Testis (tissue), 2 donors: ENCODE measurements at regions not wholly inside any gene's neighbourhood (a gene's known extent, or its start where the extent isn't known, plus 50 kb on each side); places are given as distances from the start of the nearest gene placed in this dataset.

Source experiments
- CTCF ChIP-seq, 3 experiments: fragments of 450-650 bp in 2 of 3; fragments of 200-600 bp in 1 of 3; sonication (generic) in 1 of 3; IDR thresholded peaks; one replicate each; pipeline ENCODE4 v1.5.1; 2016 to 2019; ENCODE audit warnings: antibody characterized with exemption in 3 of 3, mild to moderate bottlenecking in 2 of 3, moderate library complexity in 1 of 3
- POLR2A ChIP-seq: fragments of 450-650 bp; IDR thresholded peaks from one replicate; pipeline ENCODE4 v1.6.1; 2017; ENCODE audit warnings: antibody characterized with exemption, mild to moderate bottlenecking, moderate library complexity

- TF ChIP-seq CTCF (IDR thresholded peaks at IDR 0.05) (no peak), POLR2A (no peak)
These were observed 133.1 kb upstream of the PTBP2 start for GRCh38 chr1:96588416-96588995.
